ENCODE measurements at regions not wholly inside any gene's neighbourhood (a gene's known extent, or its start where the extent isn't known, plus 50 kb on each side); places are given as distances from the start of the nearest gene placed in this dataset.

GRCh38 chr6:112739766-112740165 lies 392.6 kb downstream of the RFPL4B start:
- DNase-seq, result no peak

- DNase-seq, result peak in 1 of 14 donors; percentile 2
These were observed 396.2 kb downstream of the RFPL4B start for GRCh38 chr6:112743323-112743722.

GRCh38 chr6:112744827-112745226 lies 397.7 kb downstream of the RFPL4B start:
- DNase-seq, result no peak

- DNase-seq, result no peak
These were observed 398.6 kb downstream of the RFPL4B start for GRCh38 chr6:112745765-112746164.

GRCh38 chr6:112749673-112750072 lies 402.5 kb downstream of the RFPL4B start:
- DNase-seq, result no peak

GRCh38 chr6:112752305-112752704 lies 405.2 kb downstream of the RFPL4B start:
- no peak for DNase-seq

- no peak for DNase-seq
These were observed 405.7 kb downstream of the RFPL4B start for GRCh38 chr6:112752791-112753190.

- no peak for DNase-seq
These were observed 413.7 kb downstream of the RFPL4B start for GRCh38 chr6:112760831-112761230.

- no peak for DNase-seq
These were observed 414.6 kb downstream of the RFPL4B start for GRCh38 chr6:112761740-112762139.

- DNase-seq, result no peak
These were observed 417.2 kb downstream of the RFPL4B start for GRCh38 chr6:112764377-112764776.

GRCh38 chr6:112770308-112770707 lies 423.2 kb downstream of the RFPL4B start:
- DNase-seq, result no peak

- no peak for DNase-seq
These were observed 426.1 kb downstream of the RFPL4B start for GRCh38 chr6:112773187-112773586.

- no peak for DNase-seq
These were observed 427.2 kb downstream of the RFPL4B start for GRCh38 chr6:112774319-112774718.

- peak in 12 of 14 donors; percentile 0 to 72 (median 32) for DNase-seq
These were observed 433.5 kb downstream of the RFPL4B start for GRCh38 chr6:112780498-112781096.

GRCh38 chr6:112781241-112781640 lies 434.1 kb downstream of the RFPL4B start:
- peak in 1 of 14 donors; percentile 1 for DNase-seq

GRCh38 chr6:112785408-112785807 lies 438.3 kb downstream of the RFPL4B start:
- DNase-seq, result no peak

- DNase-seq, result no peak
These were observed 439.7 kb downstream of the RFPL4B start for GRCh38 chr6:112786801-112787200.

- no peak for DNase-seq
These were observed 440.2 kb downstream of the RFPL4B start for GRCh38 chr6:112787371-112787770.

GRCh38 chr6:112795316-112795715 lies 448.2 kb downstream of the RFPL4B start:
- no peak for DNase-seq

- no peak for DNase-seq
These were observed 449.6 kb downstream of the RFPL4B start for GRCh38 chr6:112796712-112797111.

- DNase-seq, result no peak
These were observed 452.8 kb downstream of the RFPL4B start for GRCh38 chr6:112799889-112800288.

- no peak for DNase-seq
These were observed 453.3 kb downstream of the RFPL4B start for GRCh38 chr6:112800439-112800838.

- DNase-seq, result no peak
These were observed 453.8 kb downstream of the RFPL4B start for GRCh38 chr6:112800916-112801315.

GRCh38 chr6:112801468-112802080 lies 454.4 kb downstream of the RFPL4B start:
- no peak for DNase-seq

- no peak for DNase-seq
These were observed 455.0 kb downstream of the RFPL4B start for GRCh38 chr6:112802144-112802543.

Data from C1 segment of cervical spinal cord (tissue), 14 donors.